ENCODE measurements at regions not wholly inside any gene's neighbourhood (a gene's known extent, or its start where the extent isn't known, plus 50 kb on each side); places are given as distances from the start of the nearest gene placed in this dataset.
"Not testable (repeated sequence)": the region's sequence is repeated elsewhere in the genome, so short reads cannot be mapped to it uniquely, and the experiment has no call there.

GRCh38 chr21:15659753-15660422, 69.9 kb upstream of the USP25 start:
- Histone ChIP-seq H3K9me3 (replicated peaks) (no peaks in the 10 kb centered on the region), H3K27ac (no peak overlapping the region), H3K36me3 (no peaks in the 10 kb centered on the region), H3K27me3 (no peaks in the 10 kb centered on the region; the same call in 1 of the 2 replicates), H3K4me3 (no peak overlapping the region), H3K4me1 (no peaks in the 10 kb centered on the region)
- no peak for DNase-seq

GRCh38 chr21:15660423-15660804, 69.4 kb upstream of the USP25 start:
- no peak for DNase-seq
- Histone ChIP-seq H3K4me3 (no peak overlapping the region), H3K27me3 (no peaks in the 10 kb centered on the region; the same call in 1 of the 2 replicates), H3K9me3 (replicated peaks) (no peaks in the 10 kb centered on the region), H3K36me3 (no peaks in the 10 kb centered on the region), H3K4me1 (no peaks in the 10 kb centered on the region), H3K27ac (no peak overlapping the region)

GRCh38 chr21:15667010-15667409, 62.8 kb upstream of the USP25 start:
- Histone ChIP-seq H3K27ac (no peak overlapping the region), H3K27me3 (no peaks in the 10 kb centered on the region), H3K4me3 (no peak overlapping the region), H3K9me3 (replicated peaks) (no peaks in the 10 kb centered on the region), H3K36me3 (no peaks in the 10 kb centered on the region), H3K4me1 (no peaks in the 10 kb centered on the region)
- no peak for DNase-seq

- Histone ChIP-seq H3K9me3 (replicated peaks) (no peaks in the 10 kb centered on the region), H3K27me3 (no peaks in the 10 kb centered on the region), H3K4me1 (no peaks in the 10 kb centered on the region), H3K4me3 (no peak overlapping the region), H3K27ac (no peak overlapping the region), H3K36me3 (no peaks in the 10 kb centered on the region)
- no peak for DNase-seq
Measured at GRCh38 chr21:15667819-15668218, 62.0 kb upstream of the USP25 start.

GRCh38 chr21:15669247-15669646, 60.5 kb upstream of the USP25 start:
- H3K27me3 ChIP-seq: no peaks in the 10 kb centered on the region
- no peaks in the 10 kb centered on the region for H3K4me1 ChIP-seq
- H3K27ac ChIP-seq: no peak overlapping the region
- H3K9me3 ChIP-seq (replicated peaks): no peaks in the 10 kb centered on the region
- H3K36me3 ChIP-seq: no peaks in the 10 kb centered on the region
- H3K4me3 ChIP-seq: no peak overlapping the region
- DNase-seq: no peak

- Histone ChIP-seq H3K27me3 (no peaks in the 10 kb centered on the region), H3K36me3 (no peaks in the 10 kb centered on the region), H3K27ac (no peak overlapping the region), H3K9me3 (replicated peaks) (no peaks in the 10 kb centered on the region), H3K4me1 (no peaks in the 10 kb centered on the region), H3K4me3 (no peak overlapping the region)
- no peak for DNase-seq
Measured at GRCh38 chr21:15671188-15671587, 58.6 kb upstream of the USP25 start.

GRCh38 chr21:15672578-15672977, 57.2 kb upstream of the USP25 start:
- H3K4me1 ChIP-seq; H3K4me3 ChIP-seq; H3K9me3 ChIP-seq (replicated peaks); H3K36me3 ChIP-seq; H3K27me3 ChIP-seq; H3K27ac ChIP-seq; DNase-seq: not testable (repeated sequence)

- DNase-seq: no peak
- Histone ChIP-seq H3K27ac (no peak overlapping the region), H3K9me3 (replicated peaks) (no peaks in the 10 kb centered on the region; the same call in 1 of the 2 replicates), H3K4me3 (no peak overlapping the region), H3K4me1 (no peaks in the 10 kb centered on the region), H3K27me3 (no peaks in the 10 kb centered on the region), H3K36me3 (no peaks in the 10 kb centered on the region)
Measured at GRCh38 chr21:15676935-15677334, 52.8 kb upstream of the USP25 start.

GRCh38 chr21:15679630-15680029, 50.2 kb upstream of the USP25 start:
- Histone ChIP-seq H3K36me3 (no peaks in the 10 kb centered on the region), H3K27me3 (no peaks in the 10 kb centered on the region), H3K4me3 (no peak overlapping the region), H3K4me1 (no peaks in the 10 kb centered on the region), H3K9me3 (replicated peaks) (no peaks in the 10 kb centered on the region; the same call in 1 of the 2 replicates), H3K27ac (no peak overlapping the region)
- DNase-seq: no peak

Data from SJCRH30 (cell line).